GM18498 (cell line): ENCODE measurements at regions not wholly inside any gene's neighbourhood (a gene's known extent, or its start where the extent isn't known, plus 50 kb on each side); places are given as distances from the start of the nearest gene placed in this dataset.
"Not testable (repeated sequence)": the region's sequence is repeated elsewhere in the genome, so short reads cannot be mapped to it uniquely, and the experiment has no call there.

Experiments
- ATAC-seq: cut with Tn5 transposase; IDR thresholded peaks from one replicate; pipeline ENCODE4 v1.9.1; 2021; ENCODE audit warnings: mild to moderate bottlenecking, moderate library complexity; ENCODE audit not compliant: unreplicated experiment

DNA sequence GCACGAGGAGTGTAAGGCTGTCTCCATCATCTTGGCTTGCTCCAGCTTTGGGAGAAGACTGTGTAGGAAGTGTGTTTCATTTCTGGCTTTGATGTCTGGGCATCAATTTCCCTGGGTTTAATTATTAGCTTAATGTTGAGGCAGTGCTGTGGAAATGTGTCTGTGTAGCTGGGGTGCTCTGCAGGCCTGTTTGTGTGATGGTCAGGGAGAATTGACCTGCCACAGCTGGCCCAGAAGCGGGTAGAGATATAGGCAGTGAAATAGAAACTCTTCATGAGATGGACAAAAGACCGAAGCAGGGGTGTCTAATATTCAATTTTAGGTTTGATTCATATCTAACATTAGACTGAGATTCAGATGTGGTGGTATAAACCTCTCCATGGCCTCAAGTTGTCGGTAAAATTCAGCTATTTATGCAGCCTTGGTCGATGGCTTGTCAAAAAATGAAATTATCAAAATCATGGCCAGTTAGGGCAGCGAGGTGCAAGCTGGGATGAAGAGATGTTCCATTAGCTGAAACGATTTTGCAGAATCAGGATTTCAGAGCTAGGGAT lies 95.3 kb upstream of the SNX9 start:
- ATAC-seq: no peak

DNA sequence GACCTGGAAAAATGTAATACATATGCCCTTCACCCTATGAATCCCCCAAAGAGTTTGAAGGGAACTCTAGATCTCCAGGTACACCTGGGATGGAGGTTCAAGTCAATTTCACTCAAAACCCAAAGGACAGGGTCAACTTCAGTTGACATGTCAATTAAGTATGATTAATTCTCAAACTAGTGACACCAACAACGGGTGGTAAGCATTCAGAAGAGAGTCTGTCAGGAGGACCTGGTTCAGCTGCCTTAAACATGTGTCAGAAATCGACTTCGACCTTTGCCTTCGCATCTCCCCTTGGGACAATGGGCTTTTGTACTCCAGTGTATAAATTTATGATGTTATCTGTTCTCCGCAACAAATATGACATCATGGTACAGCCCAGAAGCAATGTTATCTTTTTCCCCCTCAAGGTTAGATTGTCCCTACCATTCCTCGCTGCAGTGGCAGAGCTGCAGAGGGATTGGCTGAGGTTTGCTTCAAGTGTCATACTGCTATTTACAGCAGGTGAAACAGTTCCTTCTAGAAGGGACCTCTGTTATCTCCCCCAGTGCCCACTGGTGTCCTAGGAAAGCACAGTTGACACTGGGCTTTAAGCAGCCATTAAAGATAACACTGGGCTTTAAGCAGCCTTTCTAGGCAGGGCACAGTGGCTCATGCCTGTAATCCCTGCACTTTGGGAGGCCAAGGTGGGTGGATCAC lies 94.7 kb upstream of the SNX9 start:
- ATAC-seq: no peak

DNA sequence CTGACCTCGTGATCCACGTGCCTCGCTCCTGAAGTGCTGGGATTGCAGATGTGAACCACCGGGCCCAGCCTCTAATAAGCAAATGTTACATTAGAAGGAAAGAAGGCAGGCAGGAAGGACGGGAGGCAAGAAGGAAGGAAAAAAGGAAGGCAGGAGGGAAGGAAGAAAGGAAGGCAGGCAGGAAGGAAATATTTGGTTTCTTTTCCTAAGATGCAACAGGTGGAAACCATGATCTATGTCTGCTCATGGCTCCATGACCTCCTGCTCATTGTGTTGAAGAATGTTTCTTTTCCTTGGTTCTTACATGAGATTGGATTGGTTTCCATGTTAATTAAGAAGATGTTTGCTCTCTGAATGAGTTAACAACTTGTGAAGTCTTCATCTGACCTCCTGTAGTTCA lies 91.8 kb upstream of the SNX9 start:
- ATAC-seq: no peak

GRCh38 chr6:157732007-157732406 lies 91.0 kb upstream of the SNX9 start:
- ATAC-seq: no peak

DNA sequence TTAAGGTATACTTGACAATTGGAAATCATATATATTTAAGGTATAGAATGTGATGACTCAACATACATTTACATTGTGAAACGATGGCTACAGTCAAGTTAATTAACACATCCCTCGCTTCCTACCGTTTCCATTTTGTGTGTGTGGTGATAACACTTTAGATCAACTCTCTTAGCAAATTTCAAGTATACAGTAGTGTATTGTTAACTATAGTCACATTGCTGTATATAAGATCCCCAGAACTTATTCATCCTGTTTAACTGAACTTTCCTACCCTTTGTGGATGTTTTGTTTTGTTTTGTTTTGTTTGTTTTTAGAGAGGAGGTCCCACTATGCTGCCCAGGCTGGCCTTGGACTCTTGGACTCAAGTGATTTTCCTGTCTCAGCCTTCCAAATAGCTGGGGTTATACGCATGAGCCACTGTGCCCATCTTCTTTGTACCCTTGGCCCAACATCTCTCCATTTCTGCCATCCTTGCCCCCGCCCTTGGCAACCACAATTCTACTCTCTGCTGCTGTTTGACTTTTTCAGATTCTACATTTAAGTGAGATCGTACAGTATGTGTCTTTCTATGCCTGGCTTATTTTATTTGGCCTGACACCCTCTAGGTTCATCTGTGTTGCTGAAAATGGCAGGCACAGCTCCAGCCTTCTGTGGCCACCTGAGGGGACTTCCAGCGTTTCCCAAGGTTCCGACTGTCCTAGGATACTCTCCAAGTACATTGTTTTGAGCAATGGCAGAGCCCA lies 90.5 kb upstream of the SNX9 start:
- ATAC-seq: no peak

GRCh38 chr6:157736555-157736954 lies 86.5 kb upstream of the SNX9 start:
- not testable (repeated sequence) for ATAC-seq

DNA sequence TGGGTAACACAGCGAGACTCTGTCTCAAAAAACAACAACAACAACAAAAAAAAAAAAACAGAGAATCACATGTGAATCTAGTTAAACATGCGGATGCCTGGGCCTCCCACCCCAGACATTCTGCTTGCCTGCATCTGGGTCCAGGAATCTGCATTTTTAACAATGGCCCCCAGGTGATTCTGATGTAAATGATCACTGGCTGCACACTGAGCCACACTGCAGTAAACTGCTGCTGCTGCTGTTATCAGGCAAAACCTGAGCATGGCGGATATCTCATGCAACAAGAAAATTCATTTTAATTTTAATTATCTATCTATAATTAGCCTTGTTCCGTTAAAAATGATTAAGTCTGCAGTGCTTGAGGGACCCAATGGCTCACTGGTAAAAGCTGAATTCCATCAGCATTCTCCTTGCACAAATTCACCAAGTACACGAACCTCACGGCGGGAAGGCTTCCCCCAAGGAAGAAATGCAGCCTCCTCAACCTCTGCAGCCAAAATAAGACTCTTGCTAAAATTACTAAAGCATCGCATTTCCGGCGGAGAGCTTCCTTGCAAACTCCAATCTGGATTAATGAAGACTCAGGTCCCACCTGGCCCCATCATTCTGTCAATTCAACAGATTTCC lies 81.6 kb upstream of the SNX9 start:
- ATAC-seq: no peak

DNA sequence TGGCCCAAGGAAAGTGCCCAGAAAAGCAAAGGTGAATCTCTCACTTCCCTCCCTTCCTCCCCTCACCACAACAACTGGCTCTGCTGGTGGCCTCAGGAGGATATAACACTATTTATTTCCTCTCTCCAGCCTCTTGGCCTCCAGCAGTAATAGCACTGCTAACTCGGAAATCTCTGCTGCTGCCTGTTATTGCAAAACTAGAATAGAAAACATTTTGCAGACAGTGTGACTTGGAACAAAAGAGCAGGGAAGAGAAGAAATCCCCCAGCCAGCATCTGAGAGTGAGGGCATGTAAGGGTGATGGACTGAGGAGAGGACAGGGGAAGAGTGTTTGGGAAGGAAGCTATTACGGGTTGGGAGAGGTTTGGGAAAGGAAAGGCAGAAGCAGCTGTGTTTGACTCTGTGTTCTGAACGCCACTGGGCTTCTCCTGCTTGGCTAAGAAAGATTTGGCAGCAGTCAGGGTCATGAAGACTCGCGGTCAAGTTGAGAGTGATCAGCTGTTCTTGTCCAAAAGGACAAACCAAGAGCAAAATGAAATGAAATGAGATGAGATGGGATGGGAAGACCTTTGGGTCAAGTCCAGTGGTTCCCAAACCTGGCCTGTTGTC lies 81.0 kb upstream of the SNX9 start:
- no peak for ATAC-seq

DNA sequence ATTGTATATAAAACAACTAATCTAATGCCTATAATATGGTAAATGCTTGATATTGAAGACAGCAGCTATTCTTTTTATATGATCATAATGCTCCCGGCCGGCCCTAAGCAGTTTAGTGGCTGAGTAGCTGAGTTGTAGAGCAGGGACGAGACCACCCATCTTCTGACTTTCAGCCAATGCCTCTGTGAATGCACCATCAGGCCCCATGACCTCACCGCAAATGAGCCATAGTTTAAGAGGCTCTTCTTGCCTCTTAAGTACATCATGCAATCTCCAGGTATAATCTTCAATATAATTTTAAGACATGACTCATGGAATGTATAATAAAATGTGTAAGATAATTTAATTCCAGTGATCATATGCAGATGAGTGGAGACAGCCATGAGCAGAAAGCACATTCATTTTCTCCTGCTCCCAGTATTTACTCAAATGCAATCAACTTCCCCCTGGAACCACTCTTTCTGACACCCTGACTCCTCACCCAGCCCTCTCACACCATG lies 78.9 kb upstream of the SNX9 start:
- ATAC-seq: no peak

GRCh38 chr6:157746897-157747296 lies 76.1 kb upstream of the SNX9 start:
- no peak for ATAC-seq

- no peak for ATAC-seq
Measured at GRCh38 chr6:157747370-157747769, 75.7 kb upstream of the SNX9 start.

GRCh38 chr6:157748839-157749571 lies 74.0 kb upstream of the SNX9 start:
- no peak for ATAC-seq

GRCh38 chr6:157750973-157751372 lies 72.1 kb upstream of the SNX9 start:
- ATAC-seq: not testable (repeated sequence)

GRCh38 chr6:157751547-157752200 lies 71.4 kb upstream of the SNX9 start:
- ATAC-seq: no peak

GRCh38 chr6:157752879-157753278 lies 70.2 kb upstream of the SNX9 start:
- ATAC-seq: not testable (repeated sequence)

DNA sequence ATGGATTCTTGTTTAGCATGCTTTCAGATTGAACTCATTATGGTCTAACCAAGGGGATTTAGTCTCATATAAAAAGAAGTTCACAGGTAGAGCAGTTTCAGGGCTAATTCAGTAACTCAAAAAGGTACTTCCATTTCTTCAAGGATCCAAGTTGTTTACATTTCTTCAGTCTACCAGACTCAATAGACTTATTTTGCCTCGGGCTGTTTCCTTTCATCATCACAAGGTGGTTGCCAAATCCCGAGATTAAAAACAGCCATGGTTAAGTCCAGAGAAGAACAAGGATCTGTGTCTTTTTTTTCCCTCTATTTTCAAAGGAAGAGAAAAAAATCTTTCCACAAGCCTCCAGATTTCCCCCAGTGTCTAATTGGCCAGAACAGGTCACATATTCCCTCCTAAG lies 69.8 kb upstream of the SNX9 start:
- ATAC-seq: no peak

DNA sequence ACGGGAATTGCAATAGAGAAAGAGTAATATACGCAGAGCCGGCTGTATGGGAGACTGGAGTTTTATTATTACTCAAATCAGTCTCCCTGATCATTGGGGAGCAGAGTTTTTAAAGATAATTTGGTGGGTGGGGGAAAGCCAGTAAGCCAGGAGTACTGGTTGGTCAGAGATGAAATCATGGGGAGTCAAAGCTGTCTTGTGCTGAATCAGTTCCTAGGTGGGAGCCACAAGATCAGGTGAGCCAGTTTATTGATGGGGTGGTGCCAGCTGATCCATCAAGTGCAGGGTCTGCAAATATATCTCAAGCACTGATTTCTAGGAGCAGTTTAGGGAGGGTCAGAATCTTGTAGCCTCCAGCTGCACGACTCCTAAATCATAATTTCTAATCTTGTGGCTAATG lies 69.2 kb upstream of the SNX9 start:
- ATAC-seq: not testable (repeated sequence)

DNA sequence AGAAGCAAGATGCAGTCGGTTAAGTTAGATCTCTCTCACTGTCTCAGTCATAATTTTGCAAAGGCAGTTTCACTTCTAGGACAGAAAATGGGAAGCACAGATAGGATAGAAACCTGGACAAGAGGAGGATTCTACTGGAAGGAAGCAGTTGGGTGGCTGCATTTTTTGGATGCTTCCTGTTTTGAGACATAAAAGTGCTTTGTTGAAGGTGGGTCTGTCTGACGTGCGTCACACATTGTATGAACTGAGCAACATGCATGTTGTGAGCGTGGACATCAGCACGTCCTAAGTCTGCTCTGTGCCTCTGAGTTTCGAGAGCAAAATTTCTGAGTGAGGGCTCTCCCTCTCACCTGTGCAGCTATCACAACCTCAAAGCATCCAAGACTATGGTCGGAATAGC lies 68.7 kb upstream of the SNX9 start:
- ATAC-seq: no peak

DNA sequence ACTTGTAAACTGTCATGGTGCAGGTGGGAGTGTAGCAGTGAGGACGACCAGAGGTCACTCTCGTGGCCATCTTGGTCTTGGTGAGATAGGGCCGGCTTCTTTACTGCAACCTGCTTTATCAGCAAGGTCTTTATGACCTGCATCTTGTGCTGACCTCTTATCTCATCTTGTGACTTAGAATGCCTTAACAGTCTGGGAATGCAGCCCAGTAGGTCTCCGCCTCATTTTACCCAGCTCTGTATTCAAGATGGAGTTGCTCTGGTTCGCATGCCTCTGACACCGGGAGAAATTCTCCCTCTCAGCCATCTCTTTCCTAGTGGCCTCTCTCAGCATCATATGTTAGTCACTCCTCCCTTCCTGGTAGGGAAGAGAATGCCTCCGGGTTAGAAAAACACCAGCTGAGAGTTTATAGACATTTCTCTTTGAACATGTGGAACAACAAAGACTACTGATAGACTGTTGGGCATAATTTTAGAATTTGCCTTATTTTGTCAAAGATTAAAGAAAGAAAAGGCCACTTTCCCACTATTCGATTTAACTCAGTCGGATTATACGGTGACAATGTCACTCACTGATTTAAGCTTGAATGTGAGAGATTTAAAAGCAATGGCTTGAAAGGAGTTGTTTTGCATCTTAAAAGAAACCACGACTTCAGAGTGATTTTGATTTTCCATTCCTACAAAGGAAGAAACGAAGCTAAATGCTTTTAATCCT lies 67.9 kb upstream of the SNX9 start:
- ATAC-seq: no peak
